H1 (cell line): ENCODE measurements at regions not wholly inside any gene's neighbourhood (a gene's known extent, or its start where the extent isn't known, plus 50 kb on each side); places are given as distances from the start of the nearest gene placed in this dataset.

Experiments
- CTCF ChIA-PET: fragments of 300-600 bp; sonication (Branson Sonifier 250); formaldehyde crosslinking; loops from one replicate; lab custom pipeline; 2021; ENCODE audit not compliant: partially characterized antibody; lab: Charles Lee
- POLR2A ChIA-PET: fragments of 300-600 bp; sonication (Branson Sonifier 250); formaldehyde crosslinking; loops from one replicate; lab custom pipeline; 2021; ENCODE audit warnings: inconsistent platforms; ENCODE audit not compliant: partially characterized antibody; lab: Charles Lee
- DNase-seq, 2 experiments: peaks; one replicate each; pipeline versions ENCODE4 v3.0.0 to v3.0.0-alpha.2; 2010 to 2022; ENCODE audit warnings: low spot score in 2 of 2, low read depth in 1 of 2, mixed read lengths in 1 of 2
- FAIRE-seq: peaks from 2 replicates; lab custom pipeline; 2011; peaks lifted over from hg19 to GRCh38; lab: Jason Lieb, UNC
- H2AFZ ChIP-seq: 2 replicates; pipeline ENCODE4 v1.8.1; 2012; ENCODE audit warnings: low read length, inconsistent platforms
- H2AK5ac ChIP-seq: 2 replicates; pipeline ENCODE4 v1.6.1; 2013; ENCODE audit warnings: low read depth, low read length
- H2BK120ac ChIP-seq: replicated peaks from 2 replicates; pipeline ENCODE3; 2013; ENCODE audit warnings: low read depth, low read length, inconsistent platforms
- H2BK12ac ChIP-seq: 2 replicates; pipeline ENCODE4 v1.6.1; 2013; ENCODE audit warnings: low read depth, low read length
- H2BK15ac ChIP-seq: 2 replicates; pipeline ENCODE4 v1.6.1; 2013; ENCODE audit warnings: low read length
- H2BK20ac ChIP-seq: 2 replicates; pipeline ENCODE4 v1.6.1; 2013; ENCODE audit warnings: low read length
- H2BK5ac ChIP-seq: 2 replicates; pipeline ENCODE4 v1.6.1; 2013; ENCODE audit warnings: low read depth, low read length
- H3K14ac ChIP-seq: 2 replicates; pipeline ENCODE4 v1.6.1; 2013; ENCODE audit warnings: inconsistent platforms; ENCODE audit not compliant: insufficient read length
- H3K18ac ChIP-seq: 2 replicates; pipeline ENCODE4 v1.6.1; 2013; ENCODE audit warnings: low read length; ENCODE audit errors: extremely low read depth
- H3K23ac ChIP-seq: 2 replicates; pipeline ENCODE4 v1.6.1; 2013; ENCODE audit warnings: inconsistent platforms; ENCODE audit not compliant: insufficient read length
- H3K23me2 ChIP-seq: 2 replicates; pipeline ENCODE4 v1.6.1; 2013; ENCODE audit warnings: low read depth, low read length
- H3K27ac ChIP-seq: 2 replicates; pipeline ENCODE4 v1.6.1; 2011; ENCODE audit warnings: low read depth, low read length, inconsistent platforms
- H3K27me3 ChIP-seq, 4 experiments: replicated peaks in 1 of 4; 1 replicate in 1 of 4; 2 replicates in 3 of 4; pipeline versions ENCODE4 v1.6.1 to v1.8.1; 2011 to 2013; ENCODE audit warnings: low read length in 3 of 4, mild to moderate bottlenecking in 3 of 4, inconsistent platforms in 2 of 4, mixed read lengths in 2 of 4, moderate library complexity in 1 of 4; ENCODE audit not compliant: control insufficient read depth in 3 of 4, insufficient read depth in 3 of 4; ENCODE audit errors: extremely low read depth in 1 of 4
- H3K36me3 ChIP-seq, 4 experiments: 2 replicates each; pipeline versions ENCODE4 v1.6.1 to v1.8.1; 2011 to 2013; ENCODE audit warnings: mild to moderate bottlenecking in 4 of 4, low read length in 3 of 4, moderate library complexity in 2 of 4, control low read depth in 1 of 4, inconsistent platforms in 1 of 4; ENCODE audit not compliant: insufficient read depth in 4 of 4, control insufficient read depth in 2 of 4
- H3K4ac ChIP-seq: replicated peaks from 2 replicates; pipeline ENCODE3; 2013; ENCODE audit warnings: low read length, low read depth, mixed read lengths, inconsistent platforms; ENCODE audit not compliant: insufficient read length
- H3K4me1 ChIP-seq, 4 experiments: replicated peaks in 1 of 4; 1 replicate in 1 of 4; 2 replicates in 3 of 4; pipeline versions ENCODE4 v1.6.1 to v1.8.1; 2011 to 2013; ENCODE audit warnings: low read length in 3 of 4, inconsistent platforms in 2 of 4, mixed read lengths in 1 of 4; ENCODE audit not compliant: insufficient read depth in 4 of 4, control insufficient read depth in 3 of 4
- H3K4me2 ChIP-seq, 2 experiments: 2 replicates each; pipeline versions ENCODE4 v1.6.1 to v1.8.1; 2011 to 2013; ENCODE audit warnings: low read depth in 2 of 2, low read length in 2 of 2, control low read depth in 1 of 2, inconsistent platforms in 1 of 2, mild to moderate bottlenecking in 1 of 2; ENCODE audit not compliant: insufficient read depth in 1 of 2
- H3K4me3 ChIP-seq, 4 experiments: fragments of 200-600, 300-600 bp in 1 of 4; sonication (generic), shearing (Covaris generic), sonication (Bioruptor Twin) in 1 of 4; 2 replicates each; pipeline versions ENCODE4 v1.5.1 to v1.8.1; 2011 to 2016; ENCODE audit warnings: low read length in 4 of 4, low read depth in 3 of 4, control low read depth in 2 of 4, inconsistent platforms in 2 of 4, mild to moderate bottlenecking in 2 of 4, mixed read lengths in 1 of 4, moderate library complexity in 1 of 4; ENCODE audit not compliant: insufficient read depth in 2 of 4; ENCODE audit errors: extremely low read depth in 1 of 4
- H3K56ac ChIP-seq: replicated peaks from 2 replicates; pipeline ENCODE3; 2013; ENCODE audit warnings: low read depth, mild to moderate bottlenecking, mixed read lengths, low read length, inconsistent platforms; ENCODE audit not compliant: insufficient read length
- H3K79me1 ChIP-seq: 2 replicates; pipeline ENCODE4 v1.6.1; 2013; ENCODE audit warnings: low read depth, low read length, control low read depth
- H3K79me2 ChIP-seq, 2 experiments: 2 replicates each; pipeline versions ENCODE4 v1.6.1 to v1.8.1; 2012 to 2013; ENCODE audit warnings: low read length in 2 of 2, mild to moderate bottlenecking in 2 of 2, inconsistent platforms in 1 of 2; ENCODE audit not compliant: insufficient read depth in 2 of 2, control insufficient read depth in 1 of 2
- H3K9ac ChIP-seq, 4 experiments: replicated peaks in 1 of 4; 1 replicate in 1 of 4; 2 replicates in 3 of 4; pipeline versions ENCODE4 v1.6.1 to v1.8.1; 2011 to 2013; ENCODE audit warnings: low read depth in 3 of 4, low read length in 3 of 4, control low read depth in 2 of 4, mild to moderate bottlenecking in 2 of 4, moderate library complexity in 2 of 4, inconsistent platforms in 1 of 4; ENCODE audit errors: extremely low read depth in 1 of 4
- H3K9me3 ChIP-seq, 2 experiments: 2 replicates each; pipeline versions ENCODE4 v1.6.1 to v1.8.1; 2012 to 2013; ENCODE audit warnings: mild to moderate bottlenecking in 2 of 2, moderate library complexity in 2 of 2, control low read depth in 1 of 2, inconsistent platforms in 1 of 2, low read depth in 1 of 2, low read length in 1 of 2, mixed read lengths in 1 of 2; ENCODE audit not compliant: insufficient read depth in 2 of 2
- H4K20me1 ChIP-seq, 2 experiments: replicated peaks in 1 of 2; 2 replicates each; pipeline versions ENCODE3 to v1.8.1; 2011 to 2013; ENCODE audit warnings: inconsistent platforms in 2 of 2, low read length in 2 of 2, mild to moderate bottlenecking in 1 of 2; ENCODE audit not compliant: insufficient read depth in 2 of 2, control insufficient read depth in 1 of 2
- H4K5ac ChIP-seq: 2 replicates; pipeline ENCODE4 v1.6.1; 2013; ENCODE audit warnings: low read length, low read depth, mixed read lengths, inconsistent platforms; ENCODE audit not compliant: insufficient read length
- H4K8ac ChIP-seq: 2 replicates; pipeline ENCODE4 v1.8.0; 2013; ENCODE audit warnings: mild to moderate bottlenecking, moderate library complexity, low read length, inconsistent platforms; ENCODE audit not compliant: insufficient read depth; ENCODE audit errors: extremely low read depth
- H4K91ac ChIP-seq: replicated peaks from 2 replicates; pipeline ENCODE3; 2013; ENCODE audit warnings: low read length, mixed read lengths, inconsistent platforms; ENCODE audit not compliant: insufficient read length
- CBX5 ChIP-seq: fragments of 300-800, 300-1000 bp; sonication (generic); IDR thresholded peaks from 2 replicates; pipeline ENCODE4 v1.7.1; 2016; ENCODE audit warnings: antibody characterized with exemption, low read length, low read depth
- CHD1 ChIP-seq: IDR thresholded peaks from 2 replicates; pipeline ENCODE4 v1.6.1; 2012; ENCODE audit warnings: low read depth, low read length, improper control_type of control experiment
- CTCF ChIP-seq, 3 experiments: IDR thresholded peaks; 1 replicate in 2 of 3; 2 replicates in 1 of 3; pipeline versions ENCODE4 v1.5.1 to v1.6.1; 2011; ENCODE audit warnings: low read length in 3 of 3, mild to moderate bottlenecking in 3 of 3, inconsistent platforms in 2 of 3, low read depth in 1 of 3, moderate library complexity in 1 of 3; ENCODE audit not compliant: insufficient read depth in 1 of 3; ENCODE audit errors: control extremely low read depth in 1 of 3
- EGR1 ChIP-seq: IDR thresholded peaks from 2 replicates; pipeline ENCODE4 v1.6.1; 2011; ENCODE audit warnings: low read depth, low read length, borderline replicate concordance
- NRF1 ChIP-seq: IDR thresholded peaks from 2 replicates; pipeline ENCODE4 v1.6.1; 2011; ENCODE audit warnings: mild to moderate bottlenecking, low read depth, low read length, improper control_type of control experiment
- RAD21 ChIP-seq, 2 experiments: IDR thresholded peaks in 1 of 2; conservative IDR thresholded peaks in 1 of 2; 2 replicates each; pipeline ENCODE4 v1.6.1; 2011; ENCODE audit warnings: low read depth in 2 of 2, low read length in 2 of 2, improper control_type of control experiment in 1 of 2, inconsistent platforms in 1 of 2, mild to moderate bottlenecking in 1 of 2, moderate library complexity in 1 of 2
- SAP30 ChIP-seq: fragments of 300-600 bp; sonication (generic); IDR thresholded peaks from 2 replicates; pipeline ENCODE4 v1.7.1; 2012; ENCODE audit warnings: low read length, moderate library complexity, mild to moderate bottlenecking, inconsistent platforms; ENCODE audit not compliant: insufficient read depth, insufficient replicate concordance
- TAF7 ChIP-seq: optimal IDR thresholded peaks from 2 replicates; pipeline ENCODE3; 2011; ENCODE audit warnings: low read depth, mild to moderate bottlenecking, inconsistent platforms, low read length, moderate library complexity, borderline replicate concordance
- TBP ChIP-seq: IDR thresholded peaks from 2 replicates; pipeline ENCODE4 v1.6.1; 2011; ENCODE audit warnings: low read depth, low read length, improper control_type of control experiment
- TCF12 ChIP-seq: IDR thresholded peaks from 2 replicates; pipeline ENCODE4 v1.6.1; 2011; ENCODE audit warnings: low read depth, mild to moderate bottlenecking, low read length
- TEAD4 ChIP-seq: IDR thresholded peaks from 2 replicates; pipeline ENCODE4 v1.6.1; 2012; ENCODE audit warnings: low read depth, low read length, inconsistent platforms, mixed read lengths
- WGBS, 2 experiments: shearing (Covaris generic) in 1 of 2; methylation state at CpG; one replicate each; pipeline versions ENCODE4 v1.1.6 to v1.1.7; 2013 to 2015; ENCODE audit warnings: low lambda C conversion rate in 2 of 2, mixed read lengths in 2 of 2, inconsistent platforms in 1 of 2, low coverage in 1 of 2, missing lambda C conversion rate in 1 of 2; ENCODE audit not compliant: insufficient replicate concordance in 2 of 2, insufficient coverage in 1 of 2, insufficient read length in 1 of 2; ENCODE audit errors: extremely low coverage in 1 of 2, missing lambda C conversion rate in 1 of 2; 5-methylcytosine and 5-hydroxymethylcytosine counted together

- Histone ChIP-seq H3K27me3 (no peaks in the 10 kb centered on the region), H3K79me2 (no peaks in the 10 kb centered on the region), H3K4ac (no peak overlapping the region), H3K23ac (no peak overlapping the region), H2BK15ac (no peak overlapping the region), H3K36me3 (no peaks in the 10 kb centered on the region), H2BK120ac (no peak overlapping the region), H2AFZ (no peak overlapping the region), H3K14ac (no peak overlapping the region), H4K91ac (no peak overlapping the region), H2BK5ac (no peak overlapping the region), H4K5ac (no peak overlapping the region), H3K56ac (no peak overlapping the region), H3K23me2 (no peaks in the 10 kb centered on the region), H3K9ac (no peak overlapping the region), H2BK20ac (no peak overlapping the region), H3K4me3 (no peak overlapping the region), H3K18ac (no peak overlapping the region), H3K4me2 (no peak overlapping the region), H3K9me3 (no peaks in the 10 kb centered on the region), H2AK5ac (no peak overlapping the region), H4K8ac (no peak overlapping the region), H2BK12ac (no peak overlapping the region), H3K27ac (no peak overlapping the region), H3K4me1 (0 out of 7 replicates have a peak, but pooled peaks cover 0 to 4% (median 0%) of the 10 kb centered on the region in 4 experiments), H4K20me1 (no peaks in the 10 kb centered on the region), H3K79me1 (no peaks in the 10 kb centered on the region)
- FAIRE-seq (no peak), DNase-seq (no peak)
- 87% methylated on average over 3 of the region's 5 CpGs; no CpG with 5 or more reads in 1 of the 2 experiments for WGBS, 2 experiments
- CTCF ChIA-PET, result interaction anchor here (1.4 kb wide), 1 partner anchor 74 kb away, joined by 4 read pairs; no protein-coding TSS in a partner anchor
- POLR2A ChIA-PET, result no interaction called here
- TF ChIP-seq CBX5 (no peak), TCF12 (no peak), EGR1 (no peak), NRF1 (no peak), TEAD4 (no peak), TBP (no peak), RAD21 (IDR thresholded peaks at IDR 0.05 in 1 of 2, conservative IDR thresholded peaks at IDR 0.05 in 1 of 2; ENCODE audit: low read depth in 2 of 2, low read length in 2 of 2) (peak in 1 of 2 experiments; percentile 35; a peak in 2 of 4 replicates), CTCF (IDR thresholded peaks at IDR 0.05; ENCODE audit: control extremely low read depth in 1 of 3, insufficient read depth in 1 of 3, low read depth in 1 of 3, low read length in 3 of 3) (peak; percentile 12 to 30 (median 15); a peak in 3 of 4 replicates), TAF7 (no peak), CHD1 (no peak), SAP30 (no peak)
Observed at GRCh38 chrX:121407627-121408026, 360.2 kb downstream of the GLUD2 start.
